ENCODE measurements at regions not wholly inside any gene's neighbourhood (a gene's known extent, or its start where the extent isn't known, plus 50 kb on each side); places are given as distances from the start of the nearest gene placed in this dataset.
"Not testable (repeated sequence)": the region's sequence is repeated elsewhere in the genome, so short reads cannot be mapped to it uniquely, and the experiment has no call there.

DNA sequence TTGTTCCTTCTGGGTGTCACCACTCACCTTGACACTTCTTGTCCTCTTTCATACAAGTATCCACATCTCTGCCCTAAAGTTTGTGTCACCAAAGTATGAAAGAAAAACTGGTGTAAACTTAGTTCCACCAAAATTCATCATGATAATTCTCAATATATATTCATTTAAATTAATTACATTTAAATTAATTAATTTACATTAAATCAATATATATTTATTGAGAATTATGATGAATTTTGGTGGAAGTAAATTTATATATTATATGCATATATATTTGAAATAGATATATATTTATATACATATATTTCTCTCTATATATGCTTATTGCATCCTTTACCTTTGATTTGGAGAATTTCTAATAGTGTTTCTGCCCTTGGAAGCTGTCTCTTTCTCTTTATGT lies 828.3 kb downstream of the PDCD6IP start:
- Mint-ChIP-seq H3K36me3 (no peaks in the 10 kb centered on the region), H3K27ac (no peak overlapping the region), H3K4me1 (no peaks in the 10 kb centered on the region), H3K27me3 (no peaks in the 10 kb centered on the region), H3K9me3 (peaks cover 9% of the 10 kb centered on the region), H3K4me3 (no peak overlapping the region)
- no peak for ATAC-seq

DNA sequence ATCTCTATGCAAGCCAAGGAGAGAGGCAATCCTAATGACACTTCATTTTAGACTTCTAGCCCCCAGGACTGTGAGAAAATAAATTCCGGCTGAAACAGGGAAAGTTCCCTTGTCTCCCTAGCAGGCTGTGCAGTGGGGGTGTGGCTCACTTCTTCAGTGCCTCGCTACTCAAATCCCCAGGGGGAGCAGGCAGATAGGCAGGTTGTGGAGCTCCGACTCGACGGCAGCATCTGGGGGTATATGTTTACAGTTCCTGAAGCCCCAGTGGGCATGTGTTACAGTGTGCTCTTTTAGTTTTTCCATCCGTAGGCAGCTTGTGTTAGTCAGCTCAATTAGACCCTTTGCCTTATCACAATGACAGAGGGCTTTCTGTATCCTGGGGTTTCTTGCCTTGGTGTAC lies 836.5 kb downstream of the PDCD6IP start:
- Mint-ChIP-seq H3K36me3 (no peaks in the 10 kb centered on the region), H3K9me3 (no peaks in the 10 kb centered on the region), H3K27me3 (no peaks in the 10 kb centered on the region), H3K4me1 (no peaks in the 10 kb centered on the region), H3K4me3 (no peak overlapping the region), H3K27ac (no peak overlapping the region)
- no peak for ATAC-seq

DNA sequence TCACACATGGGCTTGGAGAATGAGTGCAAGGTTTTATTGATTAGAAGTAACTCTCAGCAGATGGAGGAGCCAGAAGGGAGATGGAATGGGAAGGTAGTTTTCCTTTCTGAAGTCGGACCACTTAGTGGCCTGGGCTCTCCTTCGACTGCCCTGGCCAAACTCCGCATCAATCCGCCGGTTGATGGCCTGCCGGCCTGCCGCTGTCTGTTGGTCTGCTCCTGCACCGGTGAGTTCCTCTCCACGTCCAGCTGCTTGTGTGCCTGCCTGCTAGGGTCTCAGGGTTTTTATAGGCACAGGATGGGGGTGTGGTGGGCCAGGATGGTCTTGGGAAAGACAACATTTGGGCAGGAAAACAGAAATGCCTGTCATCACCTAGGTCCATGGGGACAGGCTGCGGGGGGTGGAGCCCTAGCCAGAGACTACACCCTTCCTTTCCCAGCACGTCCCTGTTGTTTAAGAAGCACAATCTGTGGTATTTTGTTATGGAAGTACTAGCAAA lies 837.0 kb downstream of the PDCD6IP start:
- Mint-ChIP-seq H3K27me3 (no peaks in the 10 kb centered on the region), H3K4me1 (no peaks in the 10 kb centered on the region), H3K4me3 (no peak overlapping the region), H3K36me3 (no peaks in the 10 kb centered on the region), H3K27ac (no peak overlapping the region), H3K9me3 (no peaks in the 10 kb centered on the region)
- no peak for ATAC-seq

- Mint-ChIP-seq H3K4me1 (no peaks in the 10 kb centered on the region), H3K27ac (no peak overlapping the region), H3K36me3 (no peaks in the 10 kb centered on the region), H3K9me3 (peaks cover 3% of the 10 kb centered on the region), H3K4me3 (no peak overlapping the region), H3K27me3 (no peaks in the 10 kb centered on the region)
- ATAC-seq = no peak
Observed at GRCh38 chr3:34646911-34647460, 848.6 kb downstream of the PDCD6IP start.

GRCh38 chr3:34650131-34650530 lies 851.7 kb downstream of the PDCD6IP start:
- Mint-ChIP-seq H3K27ac (no peak overlapping the region), H3K36me3 (no peaks in the 10 kb centered on the region), H3K9me3 (no peaks in the 10 kb centered on the region), H3K4me1 (no peaks in the 10 kb centered on the region), H3K4me3 (no peak overlapping the region), H3K27me3 (no peaks in the 10 kb centered on the region)
- no peak for ATAC-seq

GRCh38 chr3:34668915-34669314 lies 870.5 kb downstream of the PDCD6IP start:
- no peaks in the 10 kb centered on the region for H3K27me3 Mint-ChIP-seq
- no peaks in the 10 kb centered on the region for H3K4me1 Mint-ChIP-seq
- no peak for ATAC-seq
- peaks cover 3% of the 10 kb centered on the region for H3K9me3 Mint-ChIP-seq
- H3K27ac Mint-ChIP-seq = no peak overlapping the region
- H3K36me3 Mint-ChIP-seq = no peaks in the 10 kb centered on the region
- H3K4me3 Mint-ChIP-seq = no peak overlapping the region

DNA sequence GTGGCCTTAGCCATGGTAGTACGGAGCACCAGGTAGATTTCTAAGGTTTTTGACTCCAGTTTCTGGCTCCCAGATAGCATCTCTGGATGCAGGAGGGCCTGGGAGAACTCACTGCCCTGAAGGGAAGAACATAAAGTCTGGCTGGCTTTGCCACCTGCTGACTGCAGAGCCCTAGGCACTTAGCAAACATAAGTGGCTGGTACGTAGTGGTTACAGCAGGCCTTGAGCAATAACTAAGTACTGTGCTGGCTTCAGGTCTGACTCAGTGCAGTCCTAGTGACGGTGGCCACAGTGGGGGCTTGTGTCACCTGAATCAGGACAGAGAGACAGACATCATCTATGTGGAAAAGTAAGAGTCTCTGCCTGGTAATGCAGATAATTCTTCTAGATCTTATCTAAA lies 871.1 kb downstream of the PDCD6IP start:
- no peak for ATAC-seq
- no peaks in the 10 kb centered on the region for H3K4me1 Mint-ChIP-seq
- peaks cover 3% of the 10 kb centered on the region for H3K9me3 Mint-ChIP-seq
- H3K27ac Mint-ChIP-seq = no peak overlapping the region
- H3K4me3 Mint-ChIP-seq = no peak overlapping the region
- no peaks in the 10 kb centered on the region for H3K36me3 Mint-ChIP-seq
- H3K27me3 Mint-ChIP-seq = no peaks in the 10 kb centered on the region

DNA sequence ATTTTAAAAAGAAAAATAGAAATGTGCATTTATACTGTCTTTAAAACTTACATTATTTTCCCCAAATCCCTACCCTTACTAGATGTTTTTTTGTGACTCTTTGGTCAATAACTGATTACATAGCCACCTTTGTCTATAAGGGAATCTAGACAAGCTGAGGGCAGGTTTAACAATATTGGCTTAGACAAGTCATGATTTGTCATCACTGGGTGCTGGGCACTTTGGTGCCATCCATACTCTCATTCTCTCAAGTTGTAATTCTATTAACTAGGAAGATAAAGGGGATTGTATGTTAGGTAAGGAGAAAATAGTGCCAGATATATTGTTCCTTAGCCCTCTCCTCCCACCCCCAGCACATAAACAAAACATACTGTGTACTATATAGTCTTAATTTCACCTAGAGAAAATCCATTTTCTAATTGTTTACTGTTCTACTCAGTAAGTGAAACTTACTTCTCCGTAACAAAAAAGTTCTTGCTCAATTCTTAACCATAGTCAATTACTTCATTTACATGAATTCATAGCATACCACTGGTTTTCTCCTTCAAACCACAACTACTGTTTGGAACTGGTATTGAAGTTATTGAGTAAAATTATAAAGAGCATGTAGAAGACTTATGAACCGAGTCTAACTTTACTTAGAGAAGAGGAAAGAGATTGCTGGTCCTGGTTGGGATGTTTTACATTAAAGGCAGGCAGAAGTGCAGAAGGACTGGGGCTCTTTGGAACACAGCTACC lies 877.1 kb downstream of the PDCD6IP start:
- H3K36me3 Mint-ChIP-seq = no peaks in the 10 kb centered on the region
- no peaks in the 10 kb centered on the region for H3K4me1 Mint-ChIP-seq
- peaks cover 5% of the 10 kb centered on the region for H3K9me3 Mint-ChIP-seq
- H3K4me3 Mint-ChIP-seq = no peak overlapping the region
- no peaks in the 10 kb centered on the region for H3K27me3 Mint-ChIP-seq
- no peak overlapping the region for H3K27ac Mint-ChIP-seq
- ATAC-seq = no peak

DNA sequence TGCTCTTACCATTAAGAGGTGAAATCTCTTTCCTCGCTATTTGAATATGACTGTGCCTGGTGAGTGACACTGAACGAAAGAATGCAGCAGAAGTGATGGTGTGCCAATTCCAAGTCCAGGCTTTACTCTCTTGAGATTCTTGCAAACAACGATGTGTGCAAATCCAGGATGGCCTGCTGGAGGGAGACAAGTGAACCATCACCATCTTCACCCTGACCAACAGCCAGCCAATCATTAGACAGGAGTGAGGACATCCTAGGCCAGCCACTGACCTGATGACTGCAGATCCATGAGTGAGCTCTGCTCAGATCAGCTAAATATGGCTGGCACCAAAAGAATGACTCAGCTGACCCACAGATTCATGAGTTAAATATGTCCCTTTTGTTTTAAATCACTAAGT lies 878.0 kb downstream of the PDCD6IP start:
- Mint-ChIP-seq H3K4me1 (no peaks in the 10 kb centered on the region), H3K27ac (no peak overlapping the region), H3K4me3 (no peak overlapping the region), H3K27me3 (no peaks in the 10 kb centered on the region), H3K9me3 (peaks cover 5% of the 10 kb centered on the region), H3K36me3 (no peaks in the 10 kb centered on the region)
- ATAC-seq = no peak

DNA sequence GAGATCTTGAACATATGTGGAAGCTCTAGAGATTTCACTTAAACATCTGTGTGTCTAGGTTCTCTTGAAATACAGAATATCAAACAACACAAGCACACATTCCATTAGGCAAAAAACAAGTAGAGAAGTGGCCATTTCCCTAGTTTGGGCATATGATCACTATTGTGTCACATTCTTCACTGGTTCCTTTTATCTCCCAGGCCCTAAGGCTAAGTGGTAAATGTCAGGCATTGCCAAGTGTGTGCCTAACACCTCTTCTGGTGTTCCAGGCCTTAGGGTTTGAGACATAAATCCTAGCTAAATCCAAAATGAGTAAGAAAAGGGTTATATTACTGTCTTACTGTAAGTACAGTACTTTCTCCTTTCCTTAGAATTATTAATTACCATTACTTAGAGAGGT lies 880.1 kb downstream of the PDCD6IP start:
- no peak overlapping the region for H3K4me3 Mint-ChIP-seq
- ATAC-seq = no peak
- no peaks in the 10 kb centered on the region for H3K36me3 Mint-ChIP-seq
- no peaks in the 10 kb centered on the region for H3K4me1 Mint-ChIP-seq
- no peak overlapping the region for H3K27ac Mint-ChIP-seq
- H3K27me3 Mint-ChIP-seq = no peaks in the 10 kb centered on the region
- H3K9me3 Mint-ChIP-seq = peaks cover 3% of the 10 kb centered on the region

- not testable (repeated sequence) for H3K27me3 Mint-ChIP-seq, H3K36me3 Mint-ChIP-seq, H3K27ac Mint-ChIP-seq
Observed at GRCh38 chr3:34679055-34679454, 880.6 kb downstream of the PDCD6IP start.

GRCh38 chr3:34683851-34684250 lies 885.4 kb downstream of the PDCD6IP start:
- no peaks in the 10 kb centered on the region for H3K27me3 Mint-ChIP-seq
- H3K36me3 Mint-ChIP-seq = no peaks in the 10 kb centered on the region
- no peak overlapping the region for H3K4me3 Mint-ChIP-seq
- H3K4me1 Mint-ChIP-seq = no peaks in the 10 kb centered on the region
- no peak overlapping the region for H3K27ac Mint-ChIP-seq
- no peak for ATAC-seq
- H3K9me3 Mint-ChIP-seq = peaks cover 3% of the 10 kb centered on the region

More at GRCh38 chr3:34679055-34679454, 880.6 kb downstream of the PDCD6IP start:
- not testable (repeated sequence) for H3K4me3 Mint-ChIP-seq, H3K4me1 Mint-ChIP-seq, ATAC-seq, H3K9me3 Mint-ChIP-seq

DNA sequence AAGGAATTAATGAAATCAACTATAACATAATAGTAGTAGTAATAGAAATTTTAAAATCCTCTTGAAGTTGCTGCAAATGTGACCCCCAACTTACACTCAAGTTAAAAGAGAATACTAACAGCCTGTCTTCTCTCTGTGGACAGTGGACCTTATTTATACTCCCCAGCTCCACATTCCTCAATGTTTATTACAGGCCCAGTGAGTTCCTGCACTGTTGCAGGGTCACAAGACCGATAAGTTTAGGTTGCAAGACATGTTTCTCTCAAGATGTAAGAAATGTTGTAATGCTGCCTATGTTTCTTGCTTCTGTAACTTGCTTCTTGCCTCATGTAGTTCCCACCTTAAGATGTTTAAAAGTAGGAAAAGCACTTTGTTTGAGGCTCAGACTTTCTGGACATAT lies 888.1 kb downstream of the PDCD6IP start:
- no peaks in the 10 kb centered on the region for H3K36me3 Mint-ChIP-seq
- no peaks in the 10 kb centered on the region for H3K4me1 Mint-ChIP-seq
- no peak for ATAC-seq
- H3K27ac Mint-ChIP-seq = no peak overlapping the region
- H3K9me3 Mint-ChIP-seq = no peaks in the 10 kb centered on the region
- no peak overlapping the region for H3K4me3 Mint-ChIP-seq
- H3K27me3 Mint-ChIP-seq = no peaks in the 10 kb centered on the region

- Mint-ChIP-seq H3K27ac (no peak overlapping the region), H3K4me3 (no peak overlapping the region), H3K4me1 (no peaks in the 10 kb centered on the region), H3K27me3 (no peaks in the 10 kb centered on the region), H3K36me3 (no peaks in the 10 kb centered on the region), H3K9me3 (no peaks in the 10 kb centered on the region)
- ATAC-seq = no peak
Observed at GRCh38 chr3:34687671-34688070, 889.2 kb downstream of the PDCD6IP start.

DNA sequence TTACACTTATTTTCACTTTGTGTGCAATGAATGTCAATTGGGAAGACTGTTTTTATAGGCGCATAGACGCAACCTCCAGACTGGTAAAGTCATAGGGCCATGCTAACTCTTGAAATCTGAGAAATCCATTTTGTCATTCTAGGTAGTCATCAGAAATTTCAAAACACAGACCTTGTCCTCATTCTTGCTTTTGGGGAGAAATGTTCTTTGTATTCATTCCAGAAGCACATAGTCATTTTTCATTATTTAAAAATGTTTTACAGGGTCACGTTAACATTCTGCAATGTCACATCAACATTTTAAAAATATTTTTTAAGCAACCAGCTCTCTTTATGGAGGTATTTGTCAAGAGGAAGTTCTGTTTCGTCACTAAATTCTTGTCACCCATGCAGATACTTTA lies 898.4 kb downstream of the PDCD6IP start:
- Mint-ChIP-seq H3K27me3 (no peaks in the 10 kb centered on the region), H3K36me3 (no peaks in the 10 kb centered on the region), H3K9me3 (peaks cover 12% of the 10 kb centered on the region), H3K4me1 (no peaks in the 10 kb centered on the region), H3K4me3 (no peak overlapping the region), H3K27ac (no peak overlapping the region)
- no peak for ATAC-seq

- no peaks in the 10 kb centered on the region for H3K4me1 Mint-ChIP-seq
- peaks cover 21% of the 10 kb centered on the region for H3K9me3 Mint-ChIP-seq
- no peaks in the 10 kb centered on the region for H3K27me3 Mint-ChIP-seq
- H3K27ac Mint-ChIP-seq = no peak overlapping the region
- no peak for ATAC-seq
- H3K36me3 Mint-ChIP-seq = peaks cover 4% of the 10 kb centered on the region
- H3K4me3 Mint-ChIP-seq = no peak overlapping the region
Observed at GRCh38 chr3:34703053-34703452, 904.6 kb downstream of the PDCD6IP start.
